ENCODE measurements at regions not wholly inside any gene's neighbourhood (a gene's known extent, or its start where the extent isn't known, plus 50 kb on each side); places are given as distances from the start of the nearest gene placed in this dataset.

GRCh38 chr12:102680304-102680703 is 199.9 kb upstream of the IGF1 start:
- TF ChIP-seq CTCF (IDR thresholded peaks at IDR 0.05) (no peak), POLR2A (IDR thresholded peaks at IDR 0.05) (no peak), POLR2AphosphoS5 (IDR thresholded peaks at IDR 0.05) (no peak), EP300 (IDR thresholded peaks at IDR 0.05; ENCODE audit: low read depth) (no peak)
